ENCODE measurements at regions not wholly inside any gene's neighbourhood (a gene's known extent, or its start where the extent isn't known, plus 50 kb on each side); places are given as distances from the start of the nearest gene placed in this dataset.

DNA sequence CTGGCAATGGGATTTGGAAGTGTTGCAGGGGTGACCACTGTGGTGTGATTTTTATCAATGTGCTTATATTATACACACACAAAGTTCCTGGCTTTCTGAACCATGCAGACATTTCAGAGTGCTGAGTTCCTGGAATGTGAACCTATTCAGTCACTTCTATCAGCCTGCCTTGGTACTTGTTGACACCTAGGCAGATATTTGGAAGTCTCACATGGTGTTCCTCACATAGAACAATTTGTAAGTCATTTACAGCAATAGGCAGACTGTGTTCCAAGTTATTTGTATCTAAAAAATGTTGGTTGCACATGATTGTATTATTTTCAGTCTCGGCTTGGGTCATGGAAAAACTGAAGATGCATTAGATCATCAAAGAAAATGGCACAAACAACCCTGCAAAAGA lies 182.2 kb downstream of the SREK1 start:
- peaks cover 11% of the 10 kb centered on the region for H3K27me3 Mint-ChIP-seq
- no peak overlapping the region for H3K4me3 Mint-ChIP-seq
- no peak overlapping the region for H3K27ac Mint-ChIP-seq
- peaks cover 2% of the 10 kb centered on the region for H3K36me3 Mint-ChIP-seq
- peaks cover 0 to 2% (median 0%) of the 10 kb centered on the region in 3 donors for H3K9me3 Mint-ChIP-seq
- H3K4me1 Mint-ChIP-seq = peaks cover 0 to 1% (median 0%) of the 10 kb centered on the region in 3 donors

DNA sequence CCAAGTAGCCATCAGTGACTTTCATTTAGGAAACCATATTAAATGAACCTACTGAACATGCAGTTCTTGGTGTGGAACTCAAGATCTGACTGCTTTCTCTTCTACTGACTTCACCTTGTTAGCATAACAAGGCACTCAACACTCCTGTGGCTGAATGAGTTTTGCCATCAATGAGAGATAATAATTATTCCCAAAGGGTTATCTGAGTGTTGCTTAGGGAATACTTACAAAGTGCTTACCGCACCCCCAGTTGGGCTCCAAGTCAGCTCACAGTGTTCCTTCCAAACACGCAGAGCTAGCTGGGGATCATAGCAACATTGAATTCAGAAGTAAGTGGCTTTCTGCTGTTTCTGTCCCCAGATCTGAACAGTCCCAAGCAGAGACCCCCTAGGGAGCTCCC lies 182.9 kb downstream of the SREK1 start:
- Mint-ChIP-seq H3K9me3 (peaks cover 0 to 2% (median 0%) of the 10 kb centered on the region in 3 donors), H3K27ac (no peak overlapping the region), H3K36me3 (peaks cover 2% of the 10 kb centered on the region), H3K27me3 (peaks cover 11% of the 10 kb centered on the region), H3K4me1 (peaks cover 0 to 1% (median 0%) of the 10 kb centered on the region in 3 donors), H3K4me3 (no peak overlapping the region)

DNA sequence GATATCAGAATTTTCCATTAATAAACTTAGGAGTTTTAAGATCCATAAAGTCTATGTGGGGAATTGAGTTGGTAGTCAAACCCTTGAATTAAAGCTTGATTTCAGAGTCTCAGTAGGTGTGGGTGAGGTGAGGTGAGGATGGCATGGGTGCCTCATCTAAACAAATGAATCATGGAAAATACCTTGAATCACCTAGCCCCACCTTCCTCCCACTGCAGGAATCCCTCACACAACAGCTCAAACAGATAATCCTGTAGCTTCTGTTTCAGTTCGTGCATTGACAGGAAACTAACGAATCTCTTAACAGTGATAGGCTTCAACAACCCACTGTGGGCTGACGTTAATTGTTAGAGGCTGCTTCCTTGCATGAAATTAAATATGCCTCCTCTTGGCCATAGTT lies 185.0 kb downstream of the SREK1 start:
- no peaks in the 10 kb centered on the region for H3K4me1 Mint-ChIP-seq
- peaks cover 0 to 2% (median 2%) of the 10 kb centered on the region in 3 donors for H3K9me3 Mint-ChIP-seq
- peaks cover 2% of the 10 kb centered on the region for H3K36me3 Mint-ChIP-seq

DNA sequence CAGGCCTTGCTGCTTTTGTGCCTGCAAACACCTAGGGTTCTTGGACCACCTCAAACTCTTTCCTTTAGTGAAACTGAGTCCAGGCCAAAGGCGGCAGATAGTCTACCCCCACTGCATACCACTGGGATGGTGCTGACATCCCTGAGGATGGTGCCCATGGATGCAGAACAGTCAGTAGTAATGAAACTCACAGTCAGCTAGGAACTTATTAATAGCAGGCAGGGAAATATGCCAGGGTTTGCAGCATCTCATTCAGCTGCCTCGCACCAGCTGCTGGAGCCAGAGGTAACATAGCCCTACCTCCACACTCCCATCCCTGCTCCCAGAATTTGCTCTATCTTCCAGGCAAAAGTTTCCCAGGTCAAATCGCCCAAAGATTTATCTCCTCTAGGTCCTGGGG lies 189.1 kb downstream of the SREK1 start:
- Mint-ChIP-seq H3K4me1 (no peaks in the 10 kb centered on the region), H3K27ac (no peak overlapping the region), H3K27me3 (peaks cover 6% of the 10 kb centered on the region), H3K9me3 (peaks cover 0 to 2% (median 0%) of the 10 kb centered on the region in 3 donors), H3K36me3 (no peaks in the 10 kb centered on the region), H3K4me3 (no peak overlapping the region)

More for the DNA sequence above, 185.0 kb downstream of the SREK1 start:
- Mint-ChIP-seq H3K27ac (no peak overlapping the region), H3K4me3 (no peak overlapping the region), H3K27me3 (peaks cover 8% of the 10 kb centered on the region)

DNA sequence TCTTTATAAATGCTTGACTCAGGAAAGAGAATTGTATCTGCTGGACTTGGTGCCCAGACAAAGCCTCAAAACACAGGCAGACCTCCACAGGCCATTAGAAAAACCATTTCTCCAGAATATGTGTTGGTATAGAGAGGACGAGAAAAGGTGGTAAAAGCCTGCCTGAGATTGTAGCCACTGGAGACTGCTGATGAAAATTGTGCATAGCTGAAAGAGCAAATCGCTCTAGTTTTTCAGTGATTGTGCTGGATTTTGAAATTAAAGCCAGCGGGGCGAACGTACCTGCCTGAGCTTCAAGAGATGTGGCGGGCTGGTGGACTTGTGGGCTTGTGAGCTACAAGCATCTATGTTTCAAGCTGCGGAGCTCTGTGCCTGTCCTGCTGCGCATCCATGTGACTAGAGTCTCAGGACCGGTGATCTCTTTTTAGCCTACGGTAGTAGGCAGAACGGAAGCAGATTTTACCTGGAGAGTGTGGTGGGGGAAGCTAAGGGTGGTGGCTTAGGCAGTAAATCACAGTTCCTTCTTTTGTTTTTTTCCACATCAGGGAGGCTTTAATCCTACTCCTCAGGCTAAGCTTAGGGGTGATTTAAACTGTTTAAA lies 193.6 kb downstream of the SREK1 start:
- no peaks in the 10 kb centered on the region for H3K4me1 Mint-ChIP-seq
- H3K27ac Mint-ChIP-seq = no peak overlapping the region
- H3K9me3 Mint-ChIP-seq = peaks cover 0 to 2% (median 0%) of the 10 kb centered on the region in 3 donors
- H3K27me3 Mint-ChIP-seq = peaks cover 2% of the 10 kb centered on the region
- H3K4me3 Mint-ChIP-seq = no peak overlapping the region
- peaks cover 3% of the 10 kb centered on the region for H3K36me3 Mint-ChIP-seq

DNA sequence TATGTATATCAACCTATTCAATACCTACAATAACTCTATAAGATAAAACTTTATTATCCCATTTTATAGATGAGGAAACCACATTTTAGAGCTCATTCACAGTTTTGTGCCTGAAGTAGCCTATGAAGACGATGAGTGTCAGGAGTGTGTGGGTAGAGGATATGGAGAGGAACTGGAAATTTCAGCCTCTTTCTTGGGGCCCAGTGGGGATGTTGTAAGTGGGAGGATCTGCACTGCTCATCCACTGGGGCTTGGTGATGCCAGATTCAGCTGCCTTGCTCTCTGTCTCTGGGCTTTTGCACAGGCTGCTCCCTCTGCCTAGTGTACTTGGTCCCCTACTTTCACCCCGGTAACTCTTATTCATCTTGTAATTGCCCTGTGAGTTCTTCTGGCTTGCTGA lies 194.7 kb downstream of the SREK1 start:
- Mint-ChIP-seq H3K4me1 (no peaks in the 10 kb centered on the region), H3K27me3 (peaks cover 2% of the 10 kb centered on the region), H3K9me3 (no peaks in the 10 kb centered on the region), H3K27ac (peak overlapping the region in 1 of 3 donors; percentile 79), H3K36me3 (peaks cover 3% of the 10 kb centered on the region), H3K4me3 (no peak overlapping the region)

DNA sequence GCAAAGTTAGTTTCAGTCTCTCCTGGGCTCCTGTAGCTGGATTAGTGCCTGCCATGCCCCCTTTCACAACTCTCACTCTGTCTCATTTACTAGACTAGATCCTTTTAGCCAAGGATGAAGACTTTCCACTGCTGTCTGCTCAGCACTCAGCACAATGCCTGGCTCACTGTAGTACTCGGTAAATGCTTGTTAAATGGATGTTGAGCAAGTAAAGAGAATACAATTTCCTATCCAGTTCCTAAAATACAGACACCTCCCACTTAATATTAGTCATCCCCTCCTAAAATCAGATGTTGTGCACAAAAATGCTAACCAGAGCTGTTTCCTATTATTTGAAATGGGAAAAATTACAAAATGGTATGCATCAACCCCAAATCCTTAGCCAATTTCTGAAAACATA lies 195.8 kb downstream of the SREK1 start:
- Mint-ChIP-seq H3K9me3 (no peaks in the 10 kb centered on the region), H3K27ac (no peak overlapping the region), H3K27me3 (peaks cover 2% of the 10 kb centered on the region), H3K36me3 (peaks cover 3% of the 10 kb centered on the region), H3K4me1 (no peaks in the 10 kb centered on the region), H3K4me3 (no peak overlapping the region)

DNA sequence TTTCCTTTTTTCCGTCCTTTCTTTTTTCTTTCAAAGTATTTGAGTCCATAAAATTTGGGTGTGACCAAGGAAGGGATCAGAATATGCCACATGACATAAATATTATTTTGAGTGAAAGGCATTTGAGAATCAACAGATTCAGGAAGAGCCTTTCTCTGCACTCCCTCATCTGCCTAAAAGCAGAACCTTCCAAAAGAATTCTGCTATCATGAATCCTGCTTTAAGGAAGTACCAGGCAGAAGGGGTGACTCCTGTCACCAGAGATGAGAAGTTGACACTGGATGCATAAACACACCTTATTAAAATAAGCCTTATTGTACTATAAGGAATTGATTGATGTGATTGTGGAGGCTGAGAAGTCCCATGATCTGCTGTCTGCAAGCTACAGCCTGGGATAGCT lies 196.7 kb downstream of the SREK1 start:
- Mint-ChIP-seq H3K27me3 (peaks cover 2% of the 10 kb centered on the region), H3K27ac (no peak overlapping the region)

DNA sequence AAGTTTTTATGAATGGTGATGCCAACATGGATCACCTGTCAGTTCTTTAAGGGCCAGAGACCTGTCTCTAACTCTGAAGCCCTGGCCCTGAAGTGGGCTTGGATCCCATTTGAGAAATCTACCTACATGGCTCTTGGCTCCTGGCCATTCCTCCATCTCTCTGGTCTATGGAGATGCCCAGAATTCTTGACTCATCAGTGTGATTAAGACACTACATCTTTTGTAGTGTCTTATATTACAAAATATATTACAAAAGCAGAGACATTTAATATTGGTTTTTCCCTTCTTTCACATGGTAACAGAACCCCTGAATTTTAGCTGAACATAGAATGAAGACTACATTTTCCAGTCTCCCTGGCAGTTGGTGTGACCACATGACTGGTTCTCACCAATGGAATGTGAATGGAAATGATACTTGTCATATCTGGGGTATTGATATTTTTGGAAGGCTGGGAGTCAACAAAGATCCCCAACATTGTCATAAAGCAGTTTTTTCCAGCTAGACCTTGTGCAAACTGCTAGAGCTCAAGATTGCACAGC lies 198.3 kb downstream of the SREK1 start:
- H3K4me1 Mint-ChIP-seq = no peaks in the 10 kb centered on the region
- H3K36me3 Mint-ChIP-seq = peaks cover 3% of the 10 kb centered on the region
- H3K27ac Mint-ChIP-seq = no peak overlapping the region
- no peak overlapping the region for H3K4me3 Mint-ChIP-seq
- no peaks in the 10 kb centered on the region for H3K9me3 Mint-ChIP-seq
- H3K27me3 Mint-ChIP-seq = peaks cover 3% of the 10 kb centered on the region

More for the DNA sequence above, 196.7 kb downstream of the SREK1 start:
- H3K4me3 Mint-ChIP-seq = no peak overlapping the region
- H3K36me3 Mint-ChIP-seq = peaks cover 3% of the 10 kb centered on the region
- H3K4me1 Mint-ChIP-seq = no peaks in the 10 kb centered on the region
- H3K9me3 Mint-ChIP-seq = no peaks in the 10 kb centered on the region

DNA sequence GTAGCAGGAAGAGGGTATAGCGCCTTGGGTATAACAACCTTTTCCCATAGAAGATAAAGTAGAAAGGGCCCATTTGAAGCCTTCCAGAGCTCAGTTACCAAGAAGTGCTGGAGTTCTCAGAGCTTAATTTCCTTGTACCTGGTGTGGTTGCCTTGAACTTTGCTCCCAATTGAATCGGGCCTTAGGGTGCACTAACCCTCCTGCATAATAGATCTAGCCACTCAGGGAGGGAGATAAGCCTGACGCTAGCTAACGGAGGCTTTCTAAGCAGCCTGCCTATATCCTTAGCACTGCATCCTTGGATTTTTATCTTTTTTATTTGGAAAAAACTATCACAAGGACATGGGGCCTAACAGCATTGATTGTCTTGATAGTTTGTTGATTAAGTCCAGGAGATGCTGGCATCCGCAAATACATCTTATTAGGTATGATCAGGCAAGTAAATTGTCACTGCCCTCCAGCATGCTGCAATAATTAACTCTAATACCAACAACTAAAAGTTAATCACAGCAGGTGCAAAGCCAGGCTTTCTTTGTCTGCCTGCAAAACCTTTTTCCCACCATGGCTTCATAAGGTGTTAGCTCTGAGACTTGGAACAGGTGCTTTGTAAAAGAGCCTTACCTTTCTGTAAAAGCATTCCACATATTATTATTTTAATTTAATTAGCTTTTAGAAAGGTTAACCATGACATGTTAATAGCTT lies 199.4 kb downstream of the SREK1 start:
- Mint-ChIP-seq H3K4me3 (no peak overlapping the region), H3K36me3 (peaks cover 3% of the 10 kb centered on the region), H3K27me3 (peaks cover 10% of the 10 kb centered on the region), H3K4me1 (no peaks in the 10 kb centered on the region), H3K27ac (no peak overlapping the region), H3K9me3 (no peaks in the 10 kb centered on the region)

DNA sequence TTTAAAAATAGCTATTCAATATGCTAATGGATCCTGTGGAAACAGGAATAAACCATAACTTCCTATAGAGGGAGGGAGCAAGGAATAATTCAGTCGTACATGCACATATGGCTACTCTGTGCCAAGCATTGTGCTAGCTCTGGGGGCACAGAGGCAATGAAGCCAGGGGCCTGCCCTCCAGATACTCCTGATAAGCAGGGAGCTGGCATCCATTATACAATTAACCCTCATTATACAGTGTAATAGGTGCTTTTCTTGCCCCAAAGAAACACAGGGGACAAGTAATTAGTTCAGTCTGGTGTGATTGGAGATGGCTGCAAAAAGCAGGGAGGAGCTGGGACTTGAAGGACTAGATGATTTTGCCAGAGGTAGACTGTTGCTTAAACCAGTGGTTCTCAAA lies 200.4 kb downstream of the SREK1 start:
- Mint-ChIP-seq H3K36me3 (peaks cover 3% of the 10 kb centered on the region), H3K4me3 (no peak overlapping the region), H3K4me1 (no peaks in the 10 kb centered on the region), H3K9me3 (no peaks in the 10 kb centered on the region), H3K27me3 (peaks cover 13% of the 10 kb centered on the region), H3K27ac (no peak overlapping the region)

DNA sequence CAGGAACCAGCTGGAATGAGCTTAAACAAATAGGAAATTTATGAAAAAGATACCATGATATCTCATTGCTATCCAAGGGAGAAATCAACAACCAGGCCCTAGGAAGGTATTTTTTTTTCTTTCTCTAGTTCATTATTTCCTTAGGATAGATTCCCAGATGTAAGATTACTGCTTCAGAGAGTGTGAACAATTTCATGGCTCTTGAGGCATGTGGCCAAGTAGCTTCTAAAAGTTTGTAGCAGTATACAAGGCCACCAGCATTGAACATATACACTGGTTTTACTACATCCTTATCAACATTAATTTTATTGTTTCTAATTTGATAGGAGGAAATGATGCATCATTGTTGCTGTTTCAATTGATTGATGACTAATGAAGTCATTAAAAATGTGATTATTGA lies 201.2 kb downstream of the SREK1 start:
- no peaks in the 10 kb centered on the region for H3K4me1 Mint-ChIP-seq
- H3K9me3 Mint-ChIP-seq = no peaks in the 10 kb centered on the region
- H3K27me3 Mint-ChIP-seq = peaks cover 13% of the 10 kb centered on the region
- no peak overlapping the region for H3K27ac Mint-ChIP-seq
- no peak overlapping the region for H3K4me3 Mint-ChIP-seq
- H3K36me3 Mint-ChIP-seq = no peaks in the 10 kb centered on the region

DNA sequence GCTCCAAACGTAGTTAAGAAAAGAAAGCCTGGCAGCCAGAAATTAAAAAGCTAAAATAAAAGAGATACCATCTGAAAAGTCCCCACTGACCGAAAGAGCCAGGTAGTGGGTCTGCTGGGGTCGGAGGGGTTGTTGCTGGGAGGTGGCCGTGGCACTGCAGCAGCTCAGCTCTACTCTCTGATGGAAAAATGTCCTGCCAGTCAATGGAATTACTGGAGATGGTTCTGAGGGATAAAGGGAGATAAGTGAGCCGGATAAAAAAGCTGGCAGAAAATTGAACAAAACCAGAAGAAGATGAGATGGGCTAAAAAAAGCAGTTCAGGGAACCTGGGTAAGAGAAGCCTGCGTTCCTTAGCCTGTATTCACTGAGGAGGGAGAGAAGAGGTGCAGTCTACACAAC lies 202.8 kb downstream of the SREK1 start:
- Mint-ChIP-seq H3K27me3 (peaks cover 14% of the 10 kb centered on the region), H3K27ac (no peak overlapping the region), H3K9me3 (no peaks in the 10 kb centered on the region), H3K4me3 (no peak overlapping the region), H3K4me1 (no peaks in the 10 kb centered on the region), H3K36me3 (no peaks in the 10 kb centered on the region)

DNA sequence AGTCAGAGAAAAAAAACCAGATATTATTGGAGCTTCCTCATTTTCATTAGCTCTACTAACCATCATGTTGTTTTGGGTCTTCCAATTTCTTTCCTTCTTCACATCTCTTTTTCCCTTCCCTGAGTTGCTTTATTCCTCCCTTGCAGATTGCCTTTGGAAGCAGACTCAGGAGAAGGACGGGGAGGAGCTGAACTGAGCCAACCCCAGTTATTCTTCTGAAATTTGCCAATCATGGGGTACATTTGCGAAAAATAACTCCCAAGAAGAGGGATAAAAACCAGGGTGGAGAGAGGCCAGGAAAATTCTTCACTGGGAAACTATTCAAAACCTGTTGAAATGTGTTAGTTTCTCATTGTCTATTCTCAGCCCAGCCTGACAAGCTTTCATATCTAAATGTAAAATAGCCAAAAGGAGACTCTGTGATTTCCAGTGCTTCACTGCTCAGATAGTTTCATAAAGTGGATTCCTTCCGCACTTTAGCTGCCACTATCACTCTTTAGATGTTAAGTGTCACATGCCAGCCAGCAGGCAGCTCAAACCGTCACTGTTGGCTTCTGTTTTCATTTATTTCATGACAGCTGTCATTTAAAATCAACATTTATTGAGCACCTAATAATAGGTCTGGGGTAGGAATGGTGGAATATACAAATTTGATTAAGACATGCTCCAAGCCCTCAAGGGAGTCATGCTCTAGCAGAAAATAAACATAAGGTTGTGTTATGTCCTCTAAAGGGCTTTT lies 204.5 kb downstream of the SREK1 start:
- H3K27me3 Mint-ChIP-seq = peaks cover 21% of the 10 kb centered on the region
- H3K36me3 Mint-ChIP-seq = no peaks in the 10 kb centered on the region
- peaks cover 0 to 4% (median 0%) of the 10 kb centered on the region in 3 donors for H3K9me3 Mint-ChIP-seq
- H3K27ac Mint-ChIP-seq = no peak overlapping the region
- H3K4me1 Mint-ChIP-seq = no peaks in the 10 kb centered on the region
- no peak overlapping the region for H3K4me3 Mint-ChIP-seq

DNA sequence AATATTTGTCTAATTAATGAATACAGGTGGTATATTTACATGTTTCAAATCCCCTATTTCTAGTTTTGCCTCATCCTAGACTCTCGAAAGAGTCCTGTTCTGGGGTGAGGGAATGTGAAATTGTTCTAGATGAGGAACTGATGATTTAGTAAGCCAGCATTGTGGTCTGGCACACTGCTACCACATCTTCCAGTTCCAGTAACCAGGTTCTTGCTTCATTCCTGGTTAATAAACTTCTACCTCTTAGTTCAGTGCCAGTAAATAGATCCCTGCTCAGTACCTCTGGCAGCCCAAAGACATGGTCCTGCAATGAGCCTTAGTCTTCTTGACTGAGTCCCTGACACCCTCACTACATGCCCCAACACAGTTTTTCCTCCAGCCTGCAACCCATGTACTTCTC lies 207.7 kb downstream of the SREK1 start:
- H3K9me3 Mint-ChIP-seq = peaks cover 0 to 9% (median 0%) of the 10 kb centered on the region in 3 donors
- no peak overlapping the region for H3K4me3 Mint-ChIP-seq
- no peaks in the 10 kb centered on the region for H3K4me1 Mint-ChIP-seq
- no peak overlapping the region for H3K27ac Mint-ChIP-seq
- H3K36me3 Mint-ChIP-seq = no peaks in the 10 kb centered on the region
- peaks cover 20% of the 10 kb centered on the region for H3K27me3 Mint-ChIP-seq

All from IgD-negative memory B cell (primary cell).